ENCODE measurements at regions not wholly inside any gene's neighbourhood (a gene's known extent, or its start where the extent isn't known, plus 50 kb on each side); places are given as distances from the start of the nearest gene placed in this dataset.

DNA sequence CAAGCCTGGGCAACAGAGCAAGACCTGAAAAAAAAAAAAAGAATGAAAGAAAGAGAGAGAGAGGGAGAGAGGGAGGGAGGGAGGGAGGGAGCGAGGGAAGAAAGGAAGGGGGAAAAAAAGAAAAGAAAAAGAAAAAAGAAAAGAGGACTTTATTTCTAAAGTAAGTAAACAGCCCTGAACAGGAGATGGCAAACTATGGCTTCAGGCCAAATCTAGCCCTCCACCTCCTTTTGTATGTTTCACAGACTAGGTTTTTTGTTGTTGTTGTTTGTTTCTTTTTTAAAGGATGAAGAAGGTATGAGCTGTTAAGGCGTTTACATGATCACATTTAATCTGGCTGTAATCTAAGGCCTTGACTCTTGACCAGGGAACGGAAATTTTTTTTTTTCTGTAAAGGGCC is 711.1 kb upstream of the NRSN1 start:
- TF ChIP-seq, protein P1, sequence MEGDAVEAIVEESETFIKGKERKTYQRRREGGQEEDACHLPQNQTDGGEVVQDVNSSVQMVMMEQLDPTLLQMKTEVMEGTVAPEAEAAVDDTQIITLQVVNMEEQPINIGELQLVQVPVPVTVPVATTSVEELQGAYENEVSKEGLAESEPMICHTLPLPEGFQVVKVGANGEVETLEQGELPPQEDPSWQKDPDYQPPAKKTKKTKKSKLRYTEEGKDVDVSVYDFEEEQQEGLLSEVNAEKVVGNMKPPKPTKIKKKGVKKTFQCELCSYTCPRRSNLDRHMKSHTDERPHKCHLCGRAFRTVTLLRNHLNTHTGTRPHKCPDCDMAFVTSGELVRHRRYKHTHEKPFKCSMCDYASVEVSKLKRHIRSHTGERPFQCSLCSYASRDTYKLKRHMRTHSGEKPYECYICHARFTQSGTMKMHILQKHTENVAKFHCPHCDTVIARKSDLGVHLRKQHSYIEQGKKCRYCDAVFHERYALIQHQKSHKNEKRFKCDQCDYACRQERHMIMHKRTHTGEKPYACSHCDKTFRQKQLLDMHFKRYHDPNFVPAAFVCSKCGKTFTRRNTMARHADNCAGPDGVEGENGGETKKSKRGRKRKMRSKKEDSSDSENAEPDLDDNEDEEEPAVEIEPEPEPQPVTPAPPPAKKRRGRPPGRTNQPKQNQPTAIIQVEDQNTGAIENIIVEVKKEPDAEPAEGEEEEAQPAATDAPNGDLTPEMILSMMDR (conservative IDR thresholded peaks at IDR 0.05): no peak
- TF ChIP-seq ZFX (IDR thresholded peaks at IDR 0.05): no peak
